Calu3 (cell line): ENCODE measurements at regions not wholly inside any gene's neighbourhood (a gene's known extent, or its start where the extent isn't known, plus 50 kb on each side); places are given as distances from the start of the nearest gene placed in this dataset.

ENCODE experiments used
- BruUV-seq: library from RNA; stranded (reverse); fragments of 400-500 nt; replicated peaks from 2 replicates; lab custom pipeline; 2021; lab: Mats Ljungman, UMichigan
- CTCF ChIA-PET: fragments of 300-600 bp; sonication (Branson Sonifier 250); formaldehyde crosslinking; loops from one replicate; lab custom pipeline; 2022; ENCODE audit warnings: antibody characterized with exemption; lab: Charles Lee
- DNase-seq: peaks from one replicate; pipeline ENCODE4 v3.0.0; 2022
- H3K27ac Mint-ChIP-seq: one replicate; pipeline ENCODE4 v1.8.0; 2022; ENCODE audit warnings: mixed read lengths; ENCODE audit not compliant: unreplicated experiment
- H3K27me3 Mint-ChIP-seq: one replicate; pipeline ENCODE4 v1.8.0; 2022; ENCODE audit warnings: mixed read lengths; ENCODE audit not compliant: unreplicated experiment
- H3K36me3 Mint-ChIP-seq: one replicate; pipeline ENCODE4 v1.8.0; 2022; ENCODE audit warnings: mild to moderate bottlenecking, moderate library complexity, mixed read lengths; ENCODE audit not compliant: insufficient read depth, unreplicated experiment
- H3K4me1 Mint-ChIP-seq: one replicate; pipeline ENCODE4 v1.8.0; 2022; ENCODE audit warnings: mild to moderate bottlenecking, low read depth, mixed read lengths; ENCODE audit not compliant: unreplicated experiment
- H3K4me3 Mint-ChIP-seq: one replicate; pipeline ENCODE4 v1.8.0; 2022; ENCODE audit warnings: mild to moderate bottlenecking, low read depth, moderate library complexity, mixed read lengths; ENCODE audit not compliant: unreplicated experiment
- H3K9me3 Mint-ChIP-seq: one replicate; pipeline ENCODE4 v1.8.0; 2022; ENCODE audit warnings: low read depth, mixed read lengths; ENCODE audit not compliant: unreplicated experiment
- intact Hi-C: fragments of 100-400 bp; cut with micrococcal nuclease; formaldehyde crosslinking; loops from one replicate; pipeline ENCODE4 v1.10.0; 2022; ENCODE audit not compliant: unreplicated experiment
- TF ChIP-seq, protein P1 (sequence below): fragments of 200-600 bp; IDR thresholded peaks from one replicate; pipeline ENCODE4 v1.8.0; 2022; ENCODE audit warnings: antibody characterized with exemption; ENCODE audit not compliant: unreplicated experiment

DNA sequence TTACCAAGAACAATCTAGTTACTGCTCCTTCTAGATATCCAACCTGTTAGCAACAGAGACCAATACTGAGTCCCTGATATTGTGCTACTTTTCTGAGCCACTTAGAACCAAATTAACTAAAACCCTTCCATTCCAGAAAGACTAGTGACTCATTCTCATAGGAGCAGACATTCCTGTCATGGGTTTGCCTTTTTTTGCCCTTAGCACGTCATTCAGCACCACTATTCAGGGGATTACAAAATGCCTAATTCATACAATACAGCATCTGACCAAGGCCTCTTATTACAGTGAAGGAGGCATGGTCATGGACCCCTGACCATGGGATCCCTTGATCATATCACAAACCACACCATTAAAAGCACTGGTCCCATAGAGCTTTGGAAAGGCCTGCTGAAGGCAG lies 123.8 kb upstream of the CXCL13 start:
- no peak for DNase-seq
- peaks cover 76% of the 10 kb centered on the region for H3K27me3 Mint-ChIP-seq
- CTCF ChIA-PET = no interaction called here

DNA sequence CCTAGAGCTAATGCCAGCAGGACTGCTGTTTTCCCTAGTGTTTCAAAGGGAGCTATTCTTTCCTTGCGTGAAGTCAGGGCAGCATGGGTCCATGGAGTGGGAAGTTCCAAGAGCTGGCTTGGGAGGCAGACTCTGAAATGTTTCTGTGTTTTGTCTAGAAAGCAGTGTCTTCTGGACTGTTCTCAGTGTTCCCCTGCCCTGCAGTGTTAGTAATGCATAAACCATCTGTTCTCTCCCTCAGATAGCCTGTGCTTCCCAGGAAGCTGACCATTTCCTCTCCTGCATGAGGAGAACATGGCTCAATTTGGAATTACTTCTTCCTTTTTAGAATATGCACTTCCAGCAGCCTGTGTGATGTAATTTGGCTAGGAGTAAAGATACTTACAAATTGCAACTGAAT lies 116.7 kb upstream of the CXCL13 start:
- Mint-ChIP-seq H3K27ac (no peak overlapping the region), H3K27me3 (peaks cover 28% of the 10 kb centered on the region), H3K4me3 (no peak overlapping the region), H3K4me1 (no peaks in the 10 kb centered on the region), H3K9me3 (no peaks in the 10 kb centered on the region), H3K36me3 (no peaks in the 10 kb centered on the region)
- CTCF ChIA-PET = no interaction called here
- no TSS peak for BruUV-seq
- no peak for DNase-seq
- intact Hi-C loops = no loop called here
- TF ChIP-seq, protein P1, sequence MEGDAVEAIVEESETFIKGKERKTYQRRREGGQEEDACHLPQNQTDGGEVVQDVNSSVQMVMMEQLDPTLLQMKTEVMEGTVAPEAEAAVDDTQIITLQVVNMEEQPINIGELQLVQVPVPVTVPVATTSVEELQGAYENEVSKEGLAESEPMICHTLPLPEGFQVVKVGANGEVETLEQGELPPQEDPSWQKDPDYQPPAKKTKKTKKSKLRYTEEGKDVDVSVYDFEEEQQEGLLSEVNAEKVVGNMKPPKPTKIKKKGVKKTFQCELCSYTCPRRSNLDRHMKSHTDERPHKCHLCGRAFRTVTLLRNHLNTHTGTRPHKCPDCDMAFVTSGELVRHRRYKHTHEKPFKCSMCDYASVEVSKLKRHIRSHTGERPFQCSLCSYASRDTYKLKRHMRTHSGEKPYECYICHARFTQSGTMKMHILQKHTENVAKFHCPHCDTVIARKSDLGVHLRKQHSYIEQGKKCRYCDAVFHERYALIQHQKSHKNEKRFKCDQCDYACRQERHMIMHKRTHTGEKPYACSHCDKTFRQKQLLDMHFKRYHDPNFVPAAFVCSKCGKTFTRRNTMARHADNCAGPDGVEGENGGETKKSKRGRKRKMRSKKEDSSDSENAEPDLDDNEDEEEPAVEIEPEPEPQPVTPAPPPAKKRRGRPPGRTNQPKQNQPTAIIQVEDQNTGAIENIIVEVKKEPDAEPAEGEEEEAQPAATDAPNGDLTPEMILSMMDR = no peak

More for the DNA sequence above, 123.8 kb upstream of the CXCL13 start:
- Mint-ChIP-seq H3K27ac (no peak overlapping the region), H3K36me3 (no peaks in the 10 kb centered on the region), H3K9me3 (no peaks in the 10 kb centered on the region), H3K4me1 (no peaks in the 10 kb centered on the region), H3K4me3 (no peak overlapping the region)
- TF ChIP-seq, protein P1 = no peak
- intact Hi-C loops = no loop called here
- no TSS peak for BruUV-seq

DNA sequence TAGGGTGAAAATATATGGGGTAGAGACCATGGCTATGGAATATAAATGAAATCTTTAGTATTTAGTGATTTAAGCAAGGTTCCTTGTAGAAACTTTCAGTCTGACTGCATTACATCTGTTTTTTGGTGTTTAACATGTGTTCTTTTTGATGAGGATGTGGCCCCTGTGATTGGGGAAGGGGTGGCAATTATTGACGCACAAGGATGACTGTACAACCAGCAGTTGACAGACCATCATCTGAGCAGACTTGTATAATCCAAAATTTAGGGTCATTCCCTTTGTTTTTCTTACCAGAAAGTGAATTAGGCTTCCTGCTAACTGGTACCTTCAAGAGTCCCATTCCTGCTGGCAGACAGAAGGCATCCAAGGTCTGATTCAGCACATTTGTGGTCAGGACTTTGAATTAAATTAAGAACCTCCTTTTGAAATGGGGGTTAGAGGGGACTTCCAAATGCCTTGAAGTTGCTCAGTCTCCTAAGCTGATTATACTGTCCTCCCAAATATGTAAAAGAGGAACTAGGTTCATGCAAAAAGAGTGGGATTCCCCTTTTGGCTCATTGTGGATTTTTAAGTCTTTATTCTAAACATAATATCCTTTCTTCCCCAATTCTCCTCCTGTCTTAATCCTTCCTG lies 112.4 kb upstream of the CXCL13 start:
- H3K36me3 Mint-ChIP-seq = no peaks in the 10 kb centered on the region
- peaks cover 2% of the 10 kb centered on the region for H3K9me3 Mint-ChIP-seq
- intact Hi-C loops = no loop called here
- no peak for DNase-seq
- CTCF ChIA-PET = interaction anchor here (0.6 kb wide), 1 partner anchor 1132 kb away, joined by 3 read pairs; no protein-coding TSS in a partner anchor
- no peak overlapping the region for H3K27ac Mint-ChIP-seq
- TF ChIP-seq, protein P1 = no peak
- no peak overlapping the region for H3K4me3 Mint-ChIP-seq
- H3K4me1 Mint-ChIP-seq = no peaks in the 10 kb centered on the region
- no TSS peak for BruUV-seq
- no peaks in the 10 kb centered on the region for H3K27me3 Mint-ChIP-seq

DNA sequence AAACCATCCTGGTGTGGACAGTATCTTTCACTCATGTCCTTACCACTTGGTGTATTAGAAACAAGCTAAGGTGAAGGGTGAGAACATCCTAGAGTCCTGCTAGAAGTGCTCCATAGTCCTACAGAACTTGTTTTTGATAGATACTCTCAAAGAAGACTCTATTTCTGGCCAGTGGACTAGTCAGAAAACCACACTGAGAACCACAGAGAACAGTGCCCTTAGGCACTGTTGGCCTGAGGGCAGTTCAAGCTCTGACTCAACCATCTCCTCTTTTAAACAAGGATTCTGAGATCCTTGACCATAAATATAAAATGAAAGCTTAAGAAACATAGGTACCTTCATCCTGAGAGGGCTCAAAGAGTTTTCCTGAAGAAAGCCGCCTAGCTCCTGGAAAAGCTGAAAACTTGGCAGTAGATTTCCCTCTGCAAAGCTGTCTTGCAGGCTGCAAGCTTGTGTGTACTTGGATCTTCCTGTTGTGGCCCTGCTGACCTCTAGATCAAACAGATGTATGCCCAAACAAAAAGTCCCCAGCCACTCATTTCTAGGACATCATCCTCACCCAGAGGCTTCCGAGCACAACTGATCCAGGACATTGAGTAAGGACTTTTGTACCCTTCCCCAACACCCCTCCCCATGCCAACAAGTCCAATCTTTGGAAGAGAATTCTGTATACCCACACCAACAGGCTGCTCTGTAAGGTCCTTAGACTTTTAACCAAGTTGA lies 111.6 kb upstream of the CXCL13 start:
- CTCF ChIA-PET = interaction anchor here (0.6 kb wide), 1 partner anchor 1131 kb away, joined by 3 read pairs; no protein-coding TSS in a partner anchor
- Mint-ChIP-seq H3K4me3 (no peak overlapping the region), H3K27ac (no peak overlapping the region), H3K9me3 (peaks cover 2% of the 10 kb centered on the region), H3K36me3 (no peaks in the 10 kb centered on the region), H3K27me3 (no peaks in the 10 kb centered on the region), H3K4me1 (no peaks in the 10 kb centered on the region)
- intact Hi-C loops = no loop called here
- no peak for DNase-seq
- BruUV-seq = no TSS peak
- TF ChIP-seq, protein P1 = no peak
